HEK293 (cell line): ENCODE measurements at regions not wholly inside any gene's neighbourhood (a gene's known extent, or its start where the extent isn't known, plus 50 kb on each side); places are given as distances from the start of the nearest gene placed in this dataset.

ENCODE experiments used
- KLF1 ChIP-seq: fragments of 450-650 bp; formaldehyde crosslinking; IDR thresholded peaks from 2 replicates; pipeline ENCODE4 v1.5.1; 2016; ENCODE audit warnings: missing biosample characterization, missing genetic modification characterization
- OSR2 ChIP-seq: fragments of 450-650 bp; formaldehyde crosslinking; IDR thresholded peaks from 2 replicates; pipeline ENCODE4 v1.5.1; 2016; ENCODE audit warnings: missing biosample characterization, missing genetic modification characterization
- PRDM1 ChIP-seq: fragments of 450-650 bp; formaldehyde crosslinking; IDR thresholded peaks from 2 replicates; pipeline ENCODE4; 2016; ENCODE audit warnings: missing biosample characterization, missing genetic modification characterization
- TCF7L2 ChIP-seq: IDR thresholded peaks from 2 replicates; pipeline ENCODE4 v1.6.1; 2011; ENCODE audit warnings: low read depth, mild to moderate bottlenecking, inconsistent platforms, low read length, moderate library complexity, borderline replicate concordance
- YY1 ChIP-seq: fragments of 450-650 bp; formaldehyde crosslinking; IDR thresholded peaks from 2 replicates; pipeline ENCODE4 v1.5.1; 2018; ENCODE audit warnings: missing biosample characterization, missing genetic modification characterization
- ZBTB1 ChIP-seq: fragments of 450-650 bp; formaldehyde crosslinking; IDR thresholded peaks from 2 replicates; pipeline ENCODE4 v1.5.1; 2016; ENCODE audit warnings: missing biosample characterization, missing genetic modification characterization
- ZBTB7A ChIP-seq: fragments of 450-650 bp; formaldehyde crosslinking; IDR thresholded peaks from 2 replicates; pipeline ENCODE4 v1.5.1; 2016; ENCODE audit warnings: low read depth, missing biosample characterization, missing genetic modification characterization
- ZNF121 ChIP-seq: fragments of 450-650 bp; formaldehyde crosslinking; IDR thresholded peaks from 2 replicates; pipeline ENCODE4 v1.5.1; 2016; ENCODE audit warnings: missing biosample characterization, missing genetic modification characterization
- ZNF133 ChIP-seq: fragments of 450-650 bp; formaldehyde crosslinking; IDR thresholded peaks from 2 replicates; pipeline ENCODE4 v1.5.1; 2016; ENCODE audit warnings: missing biosample characterization, missing genetic modification characterization
- ZNF404 ChIP-seq: fragments of 450-650 bp; formaldehyde crosslinking; IDR thresholded peaks from 2 replicates; pipeline ENCODE4 v1.5.1; 2017; ENCODE audit warnings: missing biosample characterization, missing genetic modification characterization
- ZNF416 ChIP-seq: fragments of 450-650 bp; formaldehyde crosslinking; IDR thresholded peaks from 2 replicates; pipeline ENCODE4 v1.5.1; 2016; ENCODE audit warnings: missing biosample characterization, missing genetic modification characterization
- ZNF777 ChIP-seq: fragments of 450-650 bp; formaldehyde crosslinking; IDR thresholded peaks from 2 replicates; pipeline ENCODE4 v1.5.1; 2017; ENCODE audit warnings: missing biosample characterization, missing genetic modification characterization, borderline replicate concordance
- ZSCAN16 ChIP-seq: fragments of 450-650 bp; formaldehyde crosslinking; IDR thresholded peaks from 2 replicates; pipeline ENCODE4 v1.5.1; 2016; ENCODE audit warnings: missing biosample characterization, missing genetic modification characterization
- TF ChIP-seq, protein P1 (sequence below): fragments of 450-650 bp; formaldehyde crosslinking; IDR thresholded peaks from 2 replicates; pipeline ENCODE4 v1.5.1; 2016; ENCODE audit warnings: missing biosample characterization, missing genetic modification characterization

DNA sequence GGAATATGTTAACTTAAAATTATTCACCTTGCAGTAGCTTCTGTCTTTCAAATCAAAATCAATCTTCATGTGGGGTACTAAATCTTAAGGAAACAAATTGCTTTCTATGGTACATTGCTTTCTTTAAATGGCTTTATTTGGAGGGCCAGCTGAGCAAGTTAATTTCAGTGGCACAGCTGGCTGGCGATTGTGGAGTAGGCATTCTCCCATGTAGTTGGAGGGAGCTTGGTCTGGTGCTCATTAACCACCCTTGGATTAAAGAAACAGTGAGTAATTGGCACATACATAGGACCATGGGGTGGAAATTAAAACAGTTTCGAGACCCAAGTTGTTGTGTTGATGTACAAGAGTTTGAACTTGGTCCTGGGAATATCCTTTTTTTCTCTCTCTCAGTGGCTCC, 201.3 kb upstream of the CHD6 start:
- TF ChIP-seq, protein P1, sequence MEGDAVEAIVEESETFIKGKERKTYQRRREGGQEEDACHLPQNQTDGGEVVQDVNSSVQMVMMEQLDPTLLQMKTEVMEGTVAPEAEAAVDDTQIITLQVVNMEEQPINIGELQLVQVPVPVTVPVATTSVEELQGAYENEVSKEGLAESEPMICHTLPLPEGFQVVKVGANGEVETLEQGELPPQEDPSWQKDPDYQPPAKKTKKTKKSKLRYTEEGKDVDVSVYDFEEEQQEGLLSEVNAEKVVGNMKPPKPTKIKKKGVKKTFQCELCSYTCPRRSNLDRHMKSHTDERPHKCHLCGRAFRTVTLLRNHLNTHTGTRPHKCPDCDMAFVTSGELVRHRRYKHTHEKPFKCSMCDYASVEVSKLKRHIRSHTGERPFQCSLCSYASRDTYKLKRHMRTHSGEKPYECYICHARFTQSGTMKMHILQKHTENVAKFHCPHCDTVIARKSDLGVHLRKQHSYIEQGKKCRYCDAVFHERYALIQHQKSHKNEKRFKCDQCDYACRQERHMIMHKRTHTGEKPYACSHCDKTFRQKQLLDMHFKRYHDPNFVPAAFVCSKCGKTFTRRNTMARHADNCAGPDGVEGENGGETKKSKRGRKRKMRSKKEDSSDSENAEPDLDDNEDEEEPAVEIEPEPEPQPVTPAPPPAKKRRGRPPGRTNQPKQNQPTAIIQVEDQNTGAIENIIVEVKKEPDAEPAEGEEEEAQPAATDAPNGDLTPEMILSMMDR, result no peak
- TF ChIP-seq KLF1 (tag by site-specific recombination), result no peak
- no peak for TF ChIP-seq ZBTB7A
- no peak for TF ChIP-seq OSR2 (tag by site-specific recombination)
- TF ChIP-seq ZNF777 (tag by site-specific recombination), result no peak
- no peak for TF ChIP-seq ZSCAN16
- TF ChIP-seq ZNF121 (tag by site-specific recombination), result no peak
- no peak for TF ChIP-seq ZNF416 (tag by site-specific recombination)
- TF ChIP-seq ZBTB1 (tag by site-specific recombination), result no peak
- no peak for TF ChIP-seq PRDM1 (tag by site-specific recombination)
- no peak for TF ChIP-seq ZNF133 (tag by site-specific recombination)
- TF ChIP-seq YY1 (tag by site-specific recombination), result no peak
- TF ChIP-seq TCF7L2, result no peak
- no peak for TF ChIP-seq ZNF404 (tag by site-specific recombination)
